Erythroblast (primary cell): ENCODE measurements at regions not wholly inside any gene's neighbourhood (a gene's known extent, or its start where the extent isn't known, plus 50 kb on each side); places are given as distances from the start of the nearest gene placed in this dataset.

Source experiments
- GATA1 ChIP-seq: IDR thresholded peaks from 2 replicates; pipeline ENCODE4 v1.6.1; 2011; ENCODE audit warnings: low read depth, mild to moderate bottlenecking, control low read depth, low read length, moderate library complexity
- POLR2A ChIP-seq: IDR thresholded peaks from 2 replicates; pipeline ENCODE4 v1.6.1; 2011; ENCODE audit warnings: mild to moderate bottlenecking, low read length

DNA sequence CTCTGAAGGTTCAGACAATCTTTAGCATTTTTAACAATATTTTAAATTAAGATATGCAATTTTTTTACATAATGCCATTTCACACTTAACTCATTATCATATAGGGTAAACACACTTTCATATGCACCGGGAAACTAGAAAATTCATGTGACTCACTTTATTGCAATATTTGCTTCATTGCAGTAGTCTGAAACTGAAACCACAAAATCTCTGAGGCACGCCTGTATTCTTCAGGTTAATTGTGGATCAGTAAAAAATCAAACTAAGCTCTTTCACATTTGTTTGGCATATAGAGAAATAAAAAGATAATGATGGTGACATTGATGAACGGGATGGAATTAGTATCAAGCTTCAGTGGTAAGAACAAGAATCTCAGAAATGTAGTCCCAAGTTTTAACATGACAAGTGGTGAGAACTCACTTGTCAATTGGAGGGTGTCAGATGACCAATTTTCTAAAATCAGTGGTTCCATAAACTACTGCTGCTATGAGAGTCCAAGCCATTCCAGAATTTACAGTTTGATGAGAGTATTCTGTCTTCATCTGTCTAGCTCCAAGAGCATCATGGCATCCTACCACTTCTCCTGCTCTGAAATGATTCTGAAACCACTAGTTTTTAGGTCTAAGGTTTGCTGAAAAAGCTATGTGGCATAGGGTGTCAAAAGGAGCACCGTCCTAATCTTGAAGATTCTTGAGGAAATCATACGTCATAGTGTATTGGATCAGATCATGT is 281.0 kb downstream of the PTPRC start:
- TF ChIP-seq POLR2A: no peak
- TF ChIP-seq GATA1: no peak
